GM23248 (cell line): ENCODE measurements at regions not wholly inside any gene's neighbourhood (a gene's known extent, or its start where the extent isn't known, plus 50 kb on each side); places are given as distances from the start of the nearest gene placed in this dataset.

Experiments
- DNase-seq: peaks from one replicate; pipeline ENCODE4 v3.0.0-alpha.2; 2015
- H2AFZ ChIP-seq: fragments of 200-600 bp; sonication (generic); 2 replicates; pipeline ENCODE4 v1.6.1; 2016; ENCODE audit warnings: antibody characterized with exemption
- H3F3A ChIP-seq: fragments of 200-600 bp; sonication (generic); 2 replicates; pipeline ENCODE4 v1.6.1; 2016; ENCODE audit warnings: mild to moderate bottlenecking, antibody characterized with exemption, mixed run types; ENCODE audit not compliant: insufficient read depth
- H3K27ac ChIP-seq: fragments of 200-600 bp; sonication (generic); 2 replicates; pipeline ENCODE4 v1.5.1; 2016; ENCODE audit warnings: mild to moderate bottlenecking
- H3K27me3 ChIP-seq: fragments of 200-600 bp; sonication (generic); replicated peaks from 2 replicates; pipeline ENCODE4 v1.6.1; 2016; ENCODE audit warnings: mild to moderate bottlenecking; ENCODE audit not compliant: insufficient read depth
- H3K36me3 ChIP-seq: fragments of 200-600 bp; sonication (generic); 2 replicates; pipeline ENCODE4 v1.6.1; 2016; ENCODE audit warnings: low read depth, mild to moderate bottlenecking
- H3K4me1 ChIP-seq: fragments of 200-600 bp; sonication (generic); 2 replicates; pipeline ENCODE4 v1.6.1; 2016; ENCODE audit warnings: mild to moderate bottlenecking; ENCODE audit not compliant: insufficient read depth
- H3K4me2 ChIP-seq: fragments of 200-600 bp; sonication (generic); one replicate; pipeline ENCODE4 v1.6.1; 2016; ENCODE audit warnings: mild to moderate bottlenecking; ENCODE audit not compliant: unreplicated experiment
- H3K4me3 ChIP-seq: fragments of 200-600 bp; sonication (generic); 2 replicates; pipeline ENCODE4 v1.5.1; 2016; ENCODE audit warnings: mild to moderate bottlenecking
- H3K79me2 ChIP-seq: fragments of 200-600 bp; sonication (generic); 2 replicates; pipeline ENCODE4 v1.6.1; 2016; ENCODE audit warnings: mild to moderate bottlenecking; ENCODE audit not compliant: insufficient read depth
- H3K9ac ChIP-seq: fragments of 200-600 bp; sonication (generic); 2 replicates; pipeline ENCODE4 v1.6.1; 2016; ENCODE audit warnings: mild to moderate bottlenecking
- H3K9me2 ChIP-seq: fragments of 200-600 bp; sonication (generic); 2 replicates; pipeline ENCODE4 v1.6.1; 2016; ENCODE audit warnings: mixed run types, mild to moderate bottlenecking, moderate library complexity; ENCODE audit not compliant: insufficient read depth
- H3K9me3 ChIP-seq: fragments of 200-600 bp; sonication (generic); one replicate; pipeline ENCODE4 v1.6.1; 2017; ENCODE audit warnings: low read depth
- H4K20me1 ChIP-seq: fragments of 200-600 bp; sonication (generic); 2 replicates; pipeline ENCODE4 v1.6.0; 2016; ENCODE audit not compliant: insufficient read depth
- EZH2 ChIP-seq: fragments of 200-600 bp; sonication (generic); IDR thresholded peaks from 2 replicates; pipeline ENCODE4 v1.6.1; 2018; ENCODE audit warnings: antibody characterized with exemption, mild to moderate bottlenecking; ENCODE audit not compliant: insufficient read depth, poor library complexity, severe bottlenecking
- EZH2phosphoT487 ChIP-seq: fragments of 200-600 bp; sonication (generic); IDR thresholded peaks from 2 replicates; pipeline ENCODE4 v1.6.1; 2018; ENCODE audit warnings: antibody characterized with exemption, moderate library complexity, mild to moderate bottlenecking, low read depth; ENCODE audit not compliant: insufficient read depth
- WGBS, 2 experiments: methylation state at CpG; one replicate each; pipeline ENCODE4 v1.1.6; 2015 to 2017; ENCODE audit warnings: low lambda C conversion rate in 2 of 2, low coverage in 1 of 2; ENCODE audit errors: missing lambda C conversion rate in 2 of 2; 5-methylcytosine and 5-hydroxymethylcytosine counted together
- in situ Hi-C: fragments of 300-500 bp; cut with MboI; formaldehyde crosslinking; loops from 2 replicates; pipeline ENCODE4 v1.15.0; 2020

- Histone ChIP-seq H3K9me3 (peaks cover 6% of the 10 kb centered on the region), H3K27ac (no peak overlapping the region), H3K9me2 (no peaks in the 10 kb centered on the region), H3K4me1 (no peaks in the 10 kb centered on the region), H3K79me2 (no peaks in the 10 kb centered on the region), H3K9ac (no peak overlapping the region), H3K4me2 (no peak overlapping the region), H4K20me1 (no peaks in the 10 kb centered on the region), H2AFZ (no peak overlapping the region), H3K4me3 (no peak overlapping the region), H3K36me3 (no peaks in the 10 kb centered on the region), H3K27me3 (no peaks in the 10 kb centered on the region), H3F3A (no peaks in the 10 kb centered on the region)
- in situ Hi-C loops: no loop called here
- no peak for DNase-seq
- TF ChIP-seq EZH2: no peak
- no peak for TF ChIP-seq EZH2phosphoT487
These were observed 55.0 kb upstream of the IL33 start for GRCh38 chr9:6160579-6160978.

GRCh38 chr9:6153425-6153824, 62.2 kb upstream of the IL33 start:
- WGBS, 2 experiments: 32 to 40% methylated on average over 2 of the region's 2 CpGs
- H3K9me2 ChIP-seq: no peaks in the 10 kb centered on the region
- no peaks in the 10 kb centered on the region for H4K20me1 ChIP-seq
- H3F3A ChIP-seq: 0 out of 2 replicates have a peak, but pooled peaks cover 4% of the 10 kb centered on the region
- H3K4me2 ChIP-seq: no peak overlapping the region
- H3K9me3 ChIP-seq: no peaks in the 10 kb centered on the region
- H3K27ac ChIP-seq: no peak overlapping the region
- peak; percentile 25 for DNase-seq
- TF ChIP-seq EZH2phosphoT487 (no peak), EZH2 (no peak)
- H3K27me3 ChIP-seq: no peaks in the 10 kb centered on the region
- H3K4me1 ChIP-seq: peaks cover 13% of the 10 kb centered on the region
- in situ Hi-C loops: no loop called here
- no peak overlapping the region for H2AFZ ChIP-seq
- no peaks in the 10 kb centered on the region for H3K36me3 ChIP-seq
- no peaks in the 10 kb centered on the region for H3K79me2 ChIP-seq
- H3K9ac ChIP-seq: no peak overlapping the region
- H3K4me3 ChIP-seq: no peak overlapping the region

DNA sequence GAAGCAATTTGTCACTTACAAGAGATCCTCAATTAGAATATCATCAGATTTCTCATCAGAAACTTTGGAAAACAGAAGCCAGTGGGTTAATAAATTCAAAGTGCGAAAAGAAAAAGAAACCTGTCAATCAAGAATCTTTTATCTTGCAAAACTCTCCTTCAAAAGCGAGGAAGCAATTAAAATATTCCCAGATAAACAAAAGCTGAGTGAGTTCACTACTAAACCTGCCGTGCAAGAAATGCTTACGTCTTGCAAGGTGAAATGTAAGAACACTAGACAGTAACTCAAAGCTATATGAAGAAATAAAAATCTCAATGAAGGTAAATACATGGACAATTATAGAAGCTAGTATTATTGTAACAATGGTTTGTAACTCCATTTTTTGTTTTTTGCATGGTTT, 62.8 kb upstream of the IL33 start:
- Histone ChIP-seq H3K4me2 (no peak overlapping the region), H2AFZ (no peak overlapping the region), H3F3A (0 out of 2 replicates have a peak, but pooled peaks cover 4% of the 10 kb centered on the region), H3K9me3 (no peaks in the 10 kb centered on the region), H3K79me2 (no peaks in the 10 kb centered on the region), H3K9ac (no peak overlapping the region), H3K27me3 (no peaks in the 10 kb centered on the region), H3K4me1 (peaks cover 13% of the 10 kb centered on the region), H3K9me2 (no peaks in the 10 kb centered on the region), H3K27ac (no peak overlapping the region), H4K20me1 (no peaks in the 10 kb centered on the region), H3K4me3 (no peak overlapping the region), H3K36me3 (no peaks in the 10 kb centered on the region)
- TF ChIP-seq EZH2phosphoT487 (no peak), EZH2 (no peak)
- 84 to 88% methylated on average over 4 of the region's 4 CpGs for WGBS, 2 experiments
- in situ Hi-C loops: no loop called here
- DNase-seq: no peak

DNA sequence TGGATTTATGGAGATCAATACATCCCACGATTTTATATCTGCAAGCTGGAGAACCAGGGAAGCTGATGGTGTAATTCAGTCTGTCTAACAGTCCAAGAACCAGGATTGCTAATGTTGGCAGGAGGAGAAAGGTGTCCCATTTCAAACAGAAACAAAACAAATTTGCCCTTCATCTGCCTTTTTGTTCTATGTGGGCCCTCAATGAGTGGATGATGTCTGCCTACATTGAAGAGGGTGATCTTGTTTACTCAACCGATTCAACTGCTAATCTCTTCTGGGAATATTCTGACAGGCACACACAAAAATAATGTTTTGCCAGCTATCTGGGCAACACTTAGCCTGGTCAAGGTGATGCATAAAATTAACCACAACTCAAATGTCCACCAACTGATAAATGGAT, 65.1 kb upstream of the IL33 start:
- no peaks in the 10 kb centered on the region for H3K9me2 ChIP-seq
- DNase-seq: no peak
- no peak overlapping the region for H3K4me3 ChIP-seq
- H3K27ac ChIP-seq: no peak overlapping the region
- TF ChIP-seq EZH2phosphoT487 (no peak), EZH2 (no peak)
- in situ Hi-C loops: no loop called here
- no peak overlapping the region for H2AFZ ChIP-seq
- H3F3A ChIP-seq: 0 out of 2 replicates have a peak, but pooled peaks cover 4% of the 10 kb centered on the region
- no peaks in the 10 kb centered on the region for H3K27me3 ChIP-seq
- H4K20me1 ChIP-seq: no peaks in the 10 kb centered on the region
- peaks cover 13% of the 10 kb centered on the region for H3K4me1 ChIP-seq
- 84 to 91% methylated on average over 2 of the region's 2 CpGs for WGBS, 2 experiments
- no peak overlapping the region for H3K9ac ChIP-seq
- no peaks in the 10 kb centered on the region for H3K79me2 ChIP-seq
- H3K9me3 ChIP-seq: no peaks in the 10 kb centered on the region
- H3K4me2 ChIP-seq: no peak overlapping the region
- H3K36me3 ChIP-seq: no peaks in the 10 kb centered on the region

- Histone ChIP-seq H3K4me1 (peaks cover 13% of the 10 kb centered on the region), H3K4me3 (no peak overlapping the region), H2AFZ (no peak overlapping the region)
These were observed 66.3 kb upstream of the IL33 start for GRCh38 chr9:6149315-6149714.

More at GRCh38 chr9:6149315-6149714, 66.3 kb upstream of the IL33 start:
- Histone ChIP-seq H3K9me2 (no peaks in the 10 kb centered on the region), H3K27ac (no peak overlapping the region), H3K79me2 (no peaks in the 10 kb centered on the region), H3K27me3 (no peaks in the 10 kb centered on the region), H3F3A (0 out of 2 replicates have a peak, but pooled peaks cover 4% of the 10 kb centered on the region), H3K9me3 (no peaks in the 10 kb centered on the region), H3K36me3 (no peaks in the 10 kb centered on the region), H4K20me1 (no peaks in the 10 kb centered on the region), H3K4me2 (no peak overlapping the region), H3K9ac (no peak overlapping the region)
- in situ Hi-C loops: no loop called here
- WGBS, 2 experiments: 95 to 96% methylated on average over 9 of the region's 9 CpGs
- DNase-seq: no peak
- no peak for TF ChIP-seq EZH2phosphoT487
- TF ChIP-seq EZH2: no peak
